Body of pancreas (tissue), 4 donors: ENCODE measurements at regions not wholly inside any gene's neighbourhood (a gene's known extent, or its start where the extent isn't known, plus 50 kb on each side); places are given as distances from the start of the nearest gene placed in this dataset.

Experiments
- ATAC-seq: fragments of 150-250 bp; one replicate; pipeline ENCODE4 v1.9.1; 2016
- DNase-seq, 4 donors: peaks; one replicate each; pipeline ENCODE4 v3.0.0-alpha.2; 2019
- H3K27ac ChIP-seq, 4 donors: fragments of 200-600 bp; sonication (generic); 1 replicate in 3 of 4; 2 replicates in 1 of 4; pipeline versions ENCODE4 v1.5.1 to v1.6.1; 2016 to 2019; ENCODE audit warnings: mild to moderate bottlenecking in 1 of 4, mixed read lengths in 1 of 4, moderate library complexity in 1 of 4
- H3K27me3 ChIP-seq, 2 donors: fragments of 200-600 bp; sonication (generic); one replicate each; pipeline ENCODE4 v1.6.0; 2016; ENCODE audit warnings: mild to moderate bottlenecking in 1 of 2
- H3K36me3 ChIP-seq, 2 donors: fragments of 200-600 bp; sonication (generic); replicated peaks in 1 of 2; 2 replicates each; pipeline ENCODE4 v1.5.1; 2016; ENCODE audit warnings: low read depth in 2 of 2; ENCODE audit not compliant: insufficient read depth in 1 of 2
- H3K4me1 ChIP-seq: fragments of 200-600 bp; sonication (generic); one replicate; pipeline ENCODE4 v1.6.0; 2016
- H3K4me3 ChIP-seq, 2 donors: fragments of 200-600 bp; sonication (generic); 1 replicate in 1 of 2; 2 replicates in 1 of 2; pipeline ENCODE4 v1.5.1; 2016 to 2019
- H3K9me3 ChIP-seq, 3 donors: fragments of 200-600 bp; sonication (generic); 1 replicate in 2 of 3; 2 replicates in 1 of 3; pipeline ENCODE4 v1.5.1; 2016
- CTCF ChIP-seq, 7 experiments: fragments of 450-650 bp in 4 of 7; fragments of 200-600 bp in 3 of 7; sonication (generic) in 3 of 7; IDR thresholded peaks; one replicate each; pipeline ENCODE4 v1.5.1; 2016 to 2019; ENCODE audit warnings: antibody characterized with exemption in 7 of 7
- POLR2A ChIP-seq, 3 donors: fragments of 450-650 bp; IDR thresholded peaks; one replicate each; pipeline ENCODE4 v1.6.1; 2016; ENCODE audit warnings: antibody characterized with exemption in 3 of 3, mild to moderate bottlenecking in 2 of 3
- WGBS, 2 donors: methylation state at CpG; one replicate each; pipeline ENCODE4 v1.1.5; 2017; 5-methylcytosine and 5-hydroxymethylcytosine counted together
- intact Hi-C: fragments of 100-400 bp; cut with DNase I; formaldehyde crosslinking; loops from one replicate; pipeline ENCODE4 v1.15.1; 2023

GRCh38 chr3:35483131-35483530, 156.2 kb upstream of the ARPP21 start:
- no peaks in the 10 kb centered on the region for H3K9me3 ChIP-seq
- no peaks in the 10 kb centered on the region for H3K4me1 ChIP-seq
- H3K36me3 ChIP-seq, result no peaks in the 10 kb centered on the region
- H3K27me3 ChIP-seq, result no peaks in the 10 kb centered on the region
- H3K4me3 ChIP-seq, result no peak overlapping the region
- TF ChIP-seq CTCF (IDR thresholded peaks at IDR 0.05) (no peak), POLR2A (IDR thresholded peaks at IDR 0.05) (no peak)
- no peak overlapping the region for H3K27ac ChIP-seq
- WGBS, 2 donors, result 63 to 68% methylated on average over 3 of the region's 3 CpGs
- no peak for ATAC-seq
- intact Hi-C loops, result no loop called here
- no peak for DNase-seq

DNA sequence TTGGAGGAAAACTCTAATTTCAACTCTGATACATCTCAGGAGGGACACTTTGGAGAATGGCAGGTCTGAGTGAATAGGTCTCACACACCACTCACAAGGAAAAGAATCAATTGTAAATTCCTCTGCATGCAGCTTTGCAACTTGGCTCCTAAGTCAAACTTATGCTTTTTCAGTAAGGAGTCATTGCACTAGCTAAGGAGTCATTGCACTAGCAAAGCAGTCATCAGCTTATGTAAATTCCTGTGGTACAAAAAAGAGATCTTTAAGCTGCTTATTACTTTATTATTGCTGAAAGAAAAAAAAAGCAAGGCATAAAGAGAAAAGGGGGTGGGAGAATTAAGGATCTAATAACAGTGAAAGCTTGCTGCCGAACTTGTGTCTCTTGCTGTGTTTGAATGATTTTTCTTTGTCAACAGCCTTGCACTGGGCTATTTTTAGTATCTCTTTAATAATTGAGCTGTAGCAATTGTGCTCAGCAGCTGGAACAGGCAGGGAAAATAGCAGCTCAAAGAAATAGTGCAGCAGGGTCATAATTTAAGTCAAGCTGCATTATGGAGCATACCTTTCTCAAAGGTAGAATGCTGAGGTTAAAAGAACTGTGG, 154.3 kb upstream of the ARPP21 start:
- ATAC-seq, result no peak

GRCh38 chr3:35486295-35486694, 153.0 kb upstream of the ARPP21 start:
- Histone ChIP-seq H3K27ac (no peak overlapping the region), H3K9me3 (no peaks in the 10 kb centered on the region), H3K36me3 (no peaks in the 10 kb centered on the region), H3K4me3 (no peak overlapping the region), H3K4me1 (no peaks in the 10 kb centered on the region), H3K27me3 (no peaks in the 10 kb centered on the region)
- WGBS, 2 donors, result 45 to 50% methylated on average over 1 of the region's 1 CpG
- ATAC-seq (no peak), DNase-seq (no peak)
- TF ChIP-seq POLR2A (IDR thresholded peaks at IDR 0.05) (no peak), CTCF (IDR thresholded peaks at IDR 0.05) (no peak)
- intact Hi-C loops, result no loop called here

More for the DNA sequence above, 154.3 kb upstream of the ARPP21 start:
- TF ChIP-seq CTCF (IDR thresholded peaks at IDR 0.05), result no peak
- no peak for TF ChIP-seq POLR2A (IDR thresholded peaks at IDR 0.05)
- 12 to 13% methylated on average over 1 of the region's 1 CpG for WGBS, 2 donors
- H3K36me3 ChIP-seq, result no peaks in the 10 kb centered on the region
- intact Hi-C loops, result no loop called here
- no peaks in the 10 kb centered on the region for H3K27me3 ChIP-seq
- no peak overlapping the region for H3K4me3 ChIP-seq
- H3K4me1 ChIP-seq, result no peaks in the 10 kb centered on the region
- no peaks in the 10 kb centered on the region for H3K9me3 ChIP-seq
- no peak overlapping the region for H3K27ac ChIP-seq
- no peak for DNase-seq

- DNase-seq, result no peak
- no peaks in the 10 kb centered on the region for H3K27me3 ChIP-seq
- no peak for ATAC-seq
- TF ChIP-seq POLR2A (IDR thresholded peaks at IDR 0.05) (no peak), CTCF (IDR thresholded peaks at IDR 0.05) (no peak)
- no peaks in the 10 kb centered on the region for H3K4me1 ChIP-seq
- no peak overlapping the region for H3K4me3 ChIP-seq
- WGBS, 2 donors, result 54 to 62% methylated on average over 2 of the region's 2 CpGs
- H3K36me3 ChIP-seq, result no peaks in the 10 kb centered on the region
- intact Hi-C loops, result no loop called here
- no peaks in the 10 kb centered on the region for H3K9me3 ChIP-seq
- H3K27ac ChIP-seq, result no peak overlapping the region
Observed at GRCh38 chr3:35487376-35487775, 151.9 kb upstream of the ARPP21 start.

DNA sequence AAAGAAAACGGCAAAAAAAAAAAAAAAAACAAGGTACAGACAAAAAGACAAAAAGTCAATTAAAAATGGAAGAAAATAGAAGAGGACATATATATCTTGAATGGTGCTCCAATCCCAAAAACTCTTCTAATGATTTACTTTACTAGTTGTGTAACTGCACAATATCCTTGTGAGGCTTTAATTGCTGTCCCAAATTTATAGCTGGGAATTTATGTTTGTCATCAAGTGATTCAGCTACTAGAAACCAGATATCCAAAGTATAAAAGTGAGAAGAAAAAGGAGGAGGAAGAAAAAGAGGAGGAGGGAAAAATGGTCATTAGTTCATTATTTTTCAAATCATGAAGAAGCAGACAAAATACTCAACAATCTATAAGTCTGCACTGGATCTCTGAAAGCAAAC, 150.8 kb upstream of the ARPP21 start:
- DNase-seq, result no peak
- no peak overlapping the region for H3K27ac ChIP-seq
- no peak overlapping the region for H3K4me3 ChIP-seq
- TF ChIP-seq POLR2A (IDR thresholded peaks at IDR 0.05), result no peak
- TF ChIP-seq CTCF (IDR thresholded peaks at IDR 0.05), result no peak
- intact Hi-C loops, result no loop called here
- H3K36me3 ChIP-seq, result no peaks in the 10 kb centered on the region
- H3K27me3 ChIP-seq, result no peaks in the 10 kb centered on the region
- H3K9me3 ChIP-seq, result no peaks in the 10 kb centered on the region
- WGBS, 2 donors, result 55 to 65% methylated on average over 1 of the region's 1 CpG
- no peak for ATAC-seq
- no peaks in the 10 kb centered on the region for H3K4me1 ChIP-seq
